ENCODE measurements at regions not wholly inside any gene's neighbourhood (a gene's known extent, or its start where the extent isn't known, plus 50 kb on each side); places are given as distances from the start of the nearest gene placed in this dataset.
"Not testable (repeated sequence)": the region's sequence is repeated elsewhere in the genome, so short reads cannot be mapped to it uniquely, and the experiment has no call there.

GRCh38 chr6:167229586-167229985, 61.5 kb upstream of the UNC93A start:
- no peak for DNase-seq (ENCODE audit: low spot score in 2 of 2)
- H3K9me3 ChIP-seq, result no peaks in the 10 kb centered on the region
- H3K4me1 ChIP-seq, result no peaks in the 10 kb centered on the region
- 54% methylated on average over 4 of the region's 4 CpGs for WGBS
- peaks cover 52% of the 10 kb centered on the region for H3K27me3 ChIP-seq
- TF ChIP-seq POLR2AphosphoS5 (IDR thresholded peaks at IDR 0.05) (no peak), EP300 (IDR thresholded peaks at IDR 0.05) (no peak)
- H3K4me3 ChIP-seq, result no peak overlapping the region
- no peak overlapping the region for H3K27ac ChIP-seq
- H3K36me3 ChIP-seq, result no peaks in the 10 kb centered on the region

GRCh38 chr6:167230288-167230687, 60.8 kb upstream of the UNC93A start:
- Histone ChIP-seq H3K27ac (no peak overlapping the region), H3K4me1 (no peaks in the 10 kb centered on the region), H3K4me3 (no peak overlapping the region), H3K9me3 (no peaks in the 10 kb centered on the region), H3K36me3 (no peaks in the 10 kb centered on the region), H3K27me3 (peaks cover 56% of the 10 kb centered on the region)
- TF ChIP-seq CTCF (IDR thresholded peaks at IDR 0.05), result no peak
- TF ChIP-seq POLR2AphosphoS5 (IDR thresholded peaks at IDR 0.05), result no peak
- TF ChIP-seq EP300 (IDR thresholded peaks at IDR 0.05), result no peak
- TF ChIP-seq POLR2A (IDR thresholded peaks at IDR 0.05), result no peak
- no peak for DNase-seq (ENCODE audit: low spot score in 2 of 2)

- no peaks in the 10 kb centered on the region for H3K9me3 ChIP-seq
- no peak overlapping the region for H3K4me3 ChIP-seq
- no peak for DNase-seq (ENCODE audit: low spot score in 2 of 2)
- no peaks in the 10 kb centered on the region for H3K4me1 ChIP-seq
- WGBS, result 61% methylated on average over 3 of the region's 3 CpGs
- no peaks in the 10 kb centered on the region for H3K36me3 ChIP-seq
- no peak for TF ChIP-seq POLR2A (IDR thresholded peaks at IDR 0.05)
- H3K27ac ChIP-seq, result no peak overlapping the region
- peaks cover 50% of the 10 kb centered on the region for H3K27me3 ChIP-seq
Measured at GRCh38 chr6:167232356-167232755, 58.8 kb upstream of the UNC93A start.

- TF ChIP-seq POLR2AphosphoS5 (IDR thresholded peaks at IDR 0.05) (no peak), CTCF (IDR thresholded peaks at IDR 0.05) (no peak), EP300 (IDR thresholded peaks at IDR 0.05) (no peak), POLR2A (IDR thresholded peaks at IDR 0.05) (no peak)
- Histone ChIP-seq H3K9me3 (no peaks in the 10 kb centered on the region), H3K27me3 (peaks cover 40% of the 10 kb centered on the region), H3K4me3 (no peak overlapping the region), H3K4me1 (no peaks in the 10 kb centered on the region), H3K36me3 (no peaks in the 10 kb centered on the region), H3K27ac (no peak overlapping the region)
- DNase-seq (ENCODE audit: low spot score in 2 of 2), result no peak
- 47% methylated on average over 6 of the region's 6 CpGs for WGBS
Measured at GRCh38 chr6:167233490-167233889, 57.6 kb upstream of the UNC93A start.

DNA sequence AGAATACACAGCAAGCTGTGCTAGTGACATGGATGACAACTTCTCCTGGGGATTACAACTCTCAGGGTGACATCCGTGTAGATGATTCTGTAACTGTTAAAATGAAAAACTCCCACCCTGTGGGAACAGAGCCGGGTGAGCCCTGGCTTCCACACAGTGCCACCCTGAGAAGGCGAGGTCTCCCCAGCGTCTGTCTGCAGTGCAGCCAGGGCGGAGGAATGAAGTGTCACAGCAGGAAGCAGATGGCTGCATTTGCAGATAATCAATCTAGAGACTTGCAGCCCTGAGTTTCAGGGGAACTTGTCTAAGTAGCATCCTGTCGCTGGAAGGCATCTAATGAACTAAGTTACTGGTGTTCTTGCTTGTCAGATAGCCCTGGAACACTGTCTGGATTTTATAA, 56.5 kb upstream of the UNC93A start:
- H3K27ac ChIP-seq, result not testable (repeated sequence)
- 13% methylated on average over 5 of the region's 6 CpGs for WGBS

GRCh38 chr6:167235005-167235404, 56.1 kb upstream of the UNC93A start:
- 62% methylated on average over 9 of the region's 9 CpGs for WGBS
- Histone ChIP-seq H3K36me3 (no peaks in the 10 kb centered on the region), H3K4me1 (no peaks in the 10 kb centered on the region), H3K4me3 (no peak overlapping the region), H3K27ac (no peak overlapping the region), H3K27me3 (peaks cover 35% of the 10 kb centered on the region), H3K9me3 (no peaks in the 10 kb centered on the region)
- TF ChIP-seq POLR2AphosphoS5 (IDR thresholded peaks at IDR 0.05), result no peak
- TF ChIP-seq POLR2A (IDR thresholded peaks at IDR 0.05), result no peak
- TF ChIP-seq CTCF (IDR thresholded peaks at IDR 0.05), result no peak
- TF ChIP-seq EP300 (IDR thresholded peaks at IDR 0.05), result no peak
- DNase-seq (ENCODE audit: low spot score in 2 of 2), result no peak

More for the DNA sequence above, 56.5 kb upstream of the UNC93A start:
- not testable (repeated sequence) for H3K4me3 ChIP-seq; H3K36me3 ChIP-seq; H3K4me1 ChIP-seq; DNase-seq (ENCODE audit: low spot score in 2 of 2); H3K9me3 ChIP-seq
- H3K27me3 ChIP-seq, result peaks cover 35% of the 10 kb centered on the region

- Histone ChIP-seq H3K27ac (no peak overlapping the region), H3K9me3 (no peaks in the 10 kb centered on the region), H3K36me3 (no peaks in the 10 kb centered on the region), H3K4me3 (no peak overlapping the region), H3K27me3 (peaks cover 36% of the 10 kb centered on the region), H3K4me1 (no peaks in the 10 kb centered on the region)
- 100% methylated on average over 1 of the region's 38 CpGs for WGBS
- DNase-seq (ENCODE audit: low spot score in 2 of 2), result no peak
- no peak for TF ChIP-seq EP300 (IDR thresholded peaks at IDR 0.05)
- TF ChIP-seq POLR2A (IDR thresholded peaks at IDR 0.05), result no peak
- TF ChIP-seq POLR2AphosphoS5 (IDR thresholded peaks at IDR 0.05), result no peak
- no peak for TF ChIP-seq CTCF (IDR thresholded peaks at IDR 0.05)
Measured at GRCh38 chr6:167235421-167236238, 55.5 kb upstream of the UNC93A start.

All from suprapubic skin (tissue), 4 donors.